ENCODE measurements at regions not wholly inside any gene's neighbourhood (a gene's known extent, or its start where the extent isn't known, plus 50 kb on each side); places are given as distances from the start of the nearest gene placed in this dataset.

DNA sequence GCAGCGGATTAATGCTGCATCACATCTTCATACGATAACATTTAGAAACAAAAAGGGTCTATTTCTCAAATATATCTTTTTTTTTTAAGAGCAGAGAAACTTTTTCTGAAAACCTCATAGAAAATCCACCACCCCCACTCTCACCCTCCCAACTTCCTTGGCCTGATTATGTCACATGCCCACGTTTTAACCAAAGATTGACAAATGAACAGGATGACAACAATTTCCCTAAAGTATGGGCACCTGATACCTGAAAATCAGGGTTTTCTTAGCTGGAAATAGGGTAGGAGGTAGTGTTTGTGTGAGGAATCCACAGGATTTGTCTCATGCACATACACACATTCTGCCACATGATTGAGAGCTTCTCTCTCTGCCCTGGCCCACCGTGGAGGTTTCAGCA, 74.7 kb upstream of the MDM1 start:
- no peak overlapping the region for H3K4me2 ChIP-seq (ENCODE audit: control insufficient read depth, extremely low read depth, insufficient read depth, low read depth, low read length)
- H3K27ac ChIP-seq (ENCODE audit: control insufficient read depth, insufficient read depth, low read length): no peak overlapping the region
- FAIRE-seq (no peak), DNase-seq (ENCODE audit: low read depth, low spot score) (no peak)
- H3K79me2 ChIP-seq (ENCODE audit: control insufficient read depth, insufficient read depth, low read length): no peaks in the 10 kb centered on the region
- no peaks in the 10 kb centered on the region for H3K9me1 ChIP-seq (ENCODE audit: control insufficient read depth, extremely low read depth, insufficient read depth, low read length)
- H3K27me3 ChIP-seq (ENCODE audit: control insufficient read depth, extremely low read depth, insufficient read depth, low read length): no peaks in the 10 kb centered on the region
- TF ChIP-seq, protein P1, sequence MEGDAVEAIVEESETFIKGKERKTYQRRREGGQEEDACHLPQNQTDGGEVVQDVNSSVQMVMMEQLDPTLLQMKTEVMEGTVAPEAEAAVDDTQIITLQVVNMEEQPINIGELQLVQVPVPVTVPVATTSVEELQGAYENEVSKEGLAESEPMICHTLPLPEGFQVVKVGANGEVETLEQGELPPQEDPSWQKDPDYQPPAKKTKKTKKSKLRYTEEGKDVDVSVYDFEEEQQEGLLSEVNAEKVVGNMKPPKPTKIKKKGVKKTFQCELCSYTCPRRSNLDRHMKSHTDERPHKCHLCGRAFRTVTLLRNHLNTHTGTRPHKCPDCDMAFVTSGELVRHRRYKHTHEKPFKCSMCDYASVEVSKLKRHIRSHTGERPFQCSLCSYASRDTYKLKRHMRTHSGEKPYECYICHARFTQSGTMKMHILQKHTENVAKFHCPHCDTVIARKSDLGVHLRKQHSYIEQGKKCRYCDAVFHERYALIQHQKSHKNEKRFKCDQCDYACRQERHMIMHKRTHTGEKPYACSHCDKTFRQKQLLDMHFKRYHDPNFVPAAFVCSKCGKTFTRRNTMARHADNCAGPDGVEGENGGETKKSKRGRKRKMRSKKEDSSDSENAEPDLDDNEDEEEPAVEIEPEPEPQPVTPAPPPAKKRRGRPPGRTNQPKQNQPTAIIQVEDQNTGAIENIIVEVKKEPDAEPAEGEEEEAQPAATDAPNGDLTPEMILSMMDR (optimal IDR thresholded peaks at IDR 0.05 in 1 of 3, IDR thresholded peaks at IDR 0.05 in 1 of 3, conservative IDR thresholded peaks at IDR 0.05 in 1 of 3; ENCODE audit: extremely low read depth in 1 of 3, insufficient read depth in 2 of 3, low read length in 3 of 3): no peak
- TF ChIP-seq EZH2 (IDR thresholded peaks at IDR 0.05; ENCODE audit: low read length): no peak
- no peak overlapping the region for H2AFZ ChIP-seq (ENCODE audit: control insufficient read depth, low read length)
- dilution Hi-C loops (cut with MboI; ENCODE audit: extremely low pct_ligation_motif_present, low sequenced_read_pairs): no loop called here
- H3K4me1 ChIP-seq (ENCODE audit: control insufficient read depth, extremely low read depth, insufficient read depth, low read length): peaks cover 8% of the 10 kb centered on the region
- no peaks in the 10 kb centered on the region for H3K9me3 ChIP-seq (ENCODE audit: control insufficient read depth, low read depth, low read length)
- H3K4me3 ChIP-seq (ENCODE audit: control insufficient read depth in 2 of 3, extremely low read depth in 1 of 3, insufficient read depth in 2 of 3, low read depth in 1 of 3, low read length in 3 of 3): no peak overlapping the region
- no peaks in the 10 kb centered on the region for H4K20me1 ChIP-seq (ENCODE audit: control insufficient read depth, extremely low read depth, insufficient read depth, low read length)
- H3K9ac ChIP-seq (ENCODE audit: control insufficient read depth, extremely low read depth, insufficient read depth, low read length): no peak overlapping the region
- H3K36me3 ChIP-seq (ENCODE audit: control insufficient read depth in 2 of 2, extremely low read depth in 1 of 2, insufficient read depth in 2 of 2, low read length in 2 of 2): no peaks in the 10 kb centered on the region

DNA sequence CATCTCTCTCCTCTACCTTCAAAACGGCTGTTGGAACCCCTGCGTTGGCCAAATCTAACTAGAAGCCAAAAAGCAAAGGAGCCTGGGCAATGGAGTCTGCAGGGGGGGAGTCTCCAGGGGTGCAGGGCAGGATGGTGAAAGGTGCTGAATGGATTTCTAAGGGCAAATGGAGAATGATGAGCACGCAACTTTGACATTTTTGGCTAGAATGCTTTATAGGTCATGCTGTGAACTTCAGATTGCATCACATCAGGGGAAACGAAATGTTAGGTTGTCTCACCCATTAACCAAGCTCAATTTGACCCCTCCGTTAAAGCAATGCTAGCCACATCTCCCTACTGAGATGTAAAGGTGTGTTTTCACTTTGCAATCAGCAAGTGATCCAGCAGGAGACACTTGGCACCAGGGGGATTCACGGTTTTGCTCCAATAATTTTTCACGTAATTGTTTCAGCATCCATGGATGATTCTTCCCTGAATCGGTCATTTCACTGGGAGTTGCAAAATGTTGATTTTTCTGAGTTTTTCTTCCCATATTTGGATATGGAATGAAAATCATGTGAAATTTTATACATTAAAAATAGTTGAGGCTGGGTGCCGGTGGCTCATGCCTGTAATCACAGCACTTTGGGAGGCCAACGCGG, 78.0 kb upstream of the MDM1 start:
- TF ChIP-seq, protein P1 (optimal IDR thresholded peaks at IDR 0.05 in 1 of 3, IDR thresholded peaks at IDR 0.05 in 1 of 3, conservative IDR thresholded peaks at IDR 0.05 in 1 of 3; ENCODE audit: extremely low read depth in 1 of 3, insufficient read depth in 2 of 3, low read length in 3 of 3): no peak
- no peak for TF ChIP-seq EZH2 (IDR thresholded peaks at IDR 0.05; ENCODE audit: low read length)
- Histone ChIP-seq H3K36me3 (ENCODE audit: control insufficient read depth in 2 of 2, extremely low read depth in 1 of 2, insufficient read depth in 2 of 2, low read length in 2 of 2) (no peaks in the 10 kb centered on the region), H3K4me3 (ENCODE audit: control insufficient read depth in 2 of 3, extremely low read depth in 1 of 3, insufficient read depth in 2 of 3, low read depth in 1 of 3, low read length in 3 of 3) (no peak overlapping the region), H3K4me1 (ENCODE audit: control insufficient read depth, extremely low read depth, insufficient read depth, low read length) (peaks cover 8% of the 10 kb centered on the region), H3K27ac (ENCODE audit: control insufficient read depth, insufficient read depth, low read length) (no peak overlapping the region), H3K9me3 (ENCODE audit: control insufficient read depth, low read depth, low read length) (no peaks in the 10 kb centered on the region), H4K20me1 (ENCODE audit: control insufficient read depth, extremely low read depth, insufficient read depth, low read length) (no peaks in the 10 kb centered on the region), H3K27me3 (ENCODE audit: control insufficient read depth, extremely low read depth, insufficient read depth, low read length) (no peaks in the 10 kb centered on the region), H3K4me2 (ENCODE audit: control insufficient read depth, extremely low read depth, insufficient read depth, low read depth, low read length) (no peak overlapping the region), H3K9ac (ENCODE audit: control insufficient read depth, extremely low read depth, insufficient read depth, low read length) (no peak overlapping the region), H3K79me2 (ENCODE audit: control insufficient read depth, insufficient read depth, low read length) (no peaks in the 10 kb centered on the region), H3K9me1 (ENCODE audit: control insufficient read depth, extremely low read depth, insufficient read depth, low read length) (no peaks in the 10 kb centered on the region), H2AFZ (ENCODE audit: control insufficient read depth, low read length) (no peak overlapping the region)
- FAIRE-seq (no peak), DNase-seq (ENCODE audit: low read depth, low spot score) (no peak)
- dilution Hi-C loops (cut with MboI; ENCODE audit: extremely low pct_ligation_motif_present, low sequenced_read_pairs): no loop called here

Data from keratinocyte (primary cell).